ENCODE measurements at regions not wholly inside any gene's neighbourhood (a gene's known extent, or its start where the extent isn't known, plus 50 kb on each side); places are given as distances from the start of the nearest gene placed in this dataset.
"Not testable (repeated sequence)": the region's sequence is repeated elsewhere in the genome, so short reads cannot be mapped to it uniquely, and the experiment has no call there.

- Histone ChIP-seq H3K36me3 (no peaks in the 10 kb centered on the region), H3K4me3 (no peak overlapping the region), H3K27ac (peak overlapping the region in 3 of 4 donors; percentile 62 to 70 (median 70)), H3K9me3 (no peaks in the 10 kb centered on the region), H3K4me1 (peaks cover 0 to 52% (median 21%) of the 10 kb centered on the region in 4 donors), H3K27me3 (no peaks in the 10 kb centered on the region)
- no peak for DNase-seq
- TF ChIP-seq POLR2AphosphoS5 (IDR thresholded peaks at IDR 0.05): peak in 2 of 4 donors; percentile 47 to 59
- TF ChIP-seq EP300 (IDR thresholded peaks at IDR 0.05): peak in 1 of 4 donors; percentile 3
- TF ChIP-seq POLR2A (IDR thresholded peaks at IDR 0.05): no peak
- TF ChIP-seq, protein P1, sequence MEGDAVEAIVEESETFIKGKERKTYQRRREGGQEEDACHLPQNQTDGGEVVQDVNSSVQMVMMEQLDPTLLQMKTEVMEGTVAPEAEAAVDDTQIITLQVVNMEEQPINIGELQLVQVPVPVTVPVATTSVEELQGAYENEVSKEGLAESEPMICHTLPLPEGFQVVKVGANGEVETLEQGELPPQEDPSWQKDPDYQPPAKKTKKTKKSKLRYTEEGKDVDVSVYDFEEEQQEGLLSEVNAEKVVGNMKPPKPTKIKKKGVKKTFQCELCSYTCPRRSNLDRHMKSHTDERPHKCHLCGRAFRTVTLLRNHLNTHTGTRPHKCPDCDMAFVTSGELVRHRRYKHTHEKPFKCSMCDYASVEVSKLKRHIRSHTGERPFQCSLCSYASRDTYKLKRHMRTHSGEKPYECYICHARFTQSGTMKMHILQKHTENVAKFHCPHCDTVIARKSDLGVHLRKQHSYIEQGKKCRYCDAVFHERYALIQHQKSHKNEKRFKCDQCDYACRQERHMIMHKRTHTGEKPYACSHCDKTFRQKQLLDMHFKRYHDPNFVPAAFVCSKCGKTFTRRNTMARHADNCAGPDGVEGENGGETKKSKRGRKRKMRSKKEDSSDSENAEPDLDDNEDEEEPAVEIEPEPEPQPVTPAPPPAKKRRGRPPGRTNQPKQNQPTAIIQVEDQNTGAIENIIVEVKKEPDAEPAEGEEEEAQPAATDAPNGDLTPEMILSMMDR (IDR thresholded peaks at IDR 0.05): no peak
- intact Hi-C loops (cut with DNase I): loop anchor here (5.0 kb wide), 1 partner anchor 68 kb away; no protein-coding TSS in a partner anchor
- WGBS, 2 donors: 79 to 85% methylated on average over 5 of the region's 5 CpGs
Observed at GRCh38 chr17:20929334-20929733, 113.5 kb downstream of the USP22 start.

- peaks cover 0 to 57% (median 26%) of the 10 kb centered on the region in 4 donors for H3K4me1 ChIP-seq
- peak overlapping the region in 3 of 4 donors; percentile 62 to 70 (median 70) for H3K27ac ChIP-seq
- no peaks in the 10 kb centered on the region for H3K9me3 ChIP-seq
- no peak for DNase-seq
- no peaks in the 10 kb centered on the region for H3K27me3 ChIP-seq
- intact Hi-C loops (cut with DNase I): no loop called here
- H3K36me3 ChIP-seq: no peaks in the 10 kb centered on the region
- WGBS, 2 donors: 73 to 81% methylated on average over 5 of the region's 5 CpGs
- H3K4me3 ChIP-seq: no peak overlapping the region
- TF ChIP-seq POLR2AphosphoS5 (IDR thresholded peaks at IDR 0.05): no peak
- TF ChIP-seq EP300 (IDR thresholded peaks at IDR 0.05): no peak
- no peak for TF ChIP-seq POLR2A (IDR thresholded peaks at IDR 0.05)
- TF ChIP-seq, protein P1 (IDR thresholded peaks at IDR 0.05): no peak
Observed at GRCh38 chr17:20930081-20930760, 112.6 kb downstream of the USP22 start.

GRCh38 chr17:20933040-20933439, 109.8 kb downstream of the USP22 start:
- H3K4me1 ChIP-seq: peaks cover 0 to 58% (median 45%) of the 10 kb centered on the region in 4 donors
- H3K27ac ChIP-seq; H3K27me3 ChIP-seq; H3K9me3 ChIP-seq; DNase-seq; H3K36me3 ChIP-seq; intact Hi-C loops (cut with DNase I); H3K4me3 ChIP-seq: not testable (repeated sequence)
- WGBS, 2 donors: 90 to 94% methylated on average over 3 of the region's 3 CpGs

DNA sequence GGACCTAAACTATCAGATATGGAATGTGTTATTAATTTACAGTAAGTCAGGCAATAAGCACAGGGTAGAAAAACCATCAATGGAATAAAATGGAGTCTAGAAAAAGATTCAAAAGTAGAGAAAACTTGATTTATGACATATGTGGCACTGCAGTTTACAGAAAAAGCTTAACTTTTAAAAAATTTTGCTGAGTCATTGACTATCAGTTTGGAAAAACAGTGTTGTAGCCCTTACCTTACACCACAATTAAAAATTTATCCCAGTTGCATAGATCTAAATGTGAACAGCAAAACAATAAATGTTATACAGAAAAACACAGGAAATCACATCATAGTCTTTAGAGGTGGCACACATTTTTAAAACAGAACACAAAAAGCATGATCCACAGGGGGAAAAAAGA, 108.5 kb downstream of the USP22 start:
- H3K27ac ChIP-seq: no peak overlapping the region
- intact Hi-C loops (cut with DNase I): no loop called here

GRCh38 chr17:20935740-20936139, 107.1 kb downstream of the USP22 start:
- 8 to 42% methylated on average over 2 of the region's 2 CpGs for WGBS, 2 donors
- H3K4me3 ChIP-seq: no peak overlapping the region
- TF ChIP-seq POLR2AphosphoS5 (IDR thresholded peaks at IDR 0.05) (peak; percentile 44 to 75 (median 62)), EP300 (IDR thresholded peaks at IDR 0.05) (peak in 1 of 4 donors; percentile 7), POLR2A (IDR thresholded peaks at IDR 0.05) (no peak)
- TF ChIP-seq, protein P1 (IDR thresholded peaks at IDR 0.05): no peak
- H3K4me1 ChIP-seq: peaks cover 0 to 38% (median 29%) of the 10 kb centered on the region in 4 donors
- H3K9me3 ChIP-seq: no peaks in the 10 kb centered on the region
- intact Hi-C loops (cut with DNase I): no loop called here
- H3K36me3 ChIP-seq: no peaks in the 10 kb centered on the region
- no peaks in the 10 kb centered on the region for H3K27me3 ChIP-seq
- DNase-seq: no peak
- H3K27ac ChIP-seq: peak overlapping the region; percentile 43 to 75 (median 71)

More for the DNA sequence above, 108.5 kb downstream of the USP22 start:
- TF ChIP-seq POLR2A (IDR thresholded peaks at IDR 0.05) (no peak), POLR2AphosphoS5 (IDR thresholded peaks at IDR 0.05) (no peak), EP300 (IDR thresholded peaks at IDR 0.05) (no peak)
- TF ChIP-seq, protein P1 (IDR thresholded peaks at IDR 0.05): no peak
- H3K9me3 ChIP-seq: no peaks in the 10 kb centered on the region
- no peaks in the 10 kb centered on the region for H3K36me3 ChIP-seq
- no peak for DNase-seq
- no peaks in the 10 kb centered on the region for H3K27me3 ChIP-seq
- no peak overlapping the region for H3K4me3 ChIP-seq
- H3K4me1 ChIP-seq: peaks cover 0 to 48% (median 39%) of the 10 kb centered on the region in 4 donors
